RWPE2 (cell line): ENCODE measurements at regions not wholly inside any gene's neighbourhood (a gene's known extent, or its start where the extent isn't known, plus 50 kb on each side); places are given as distances from the start of the nearest gene placed in this dataset.

ENCODE experiments used
- ATAC-seq: fragments of 200-7000 bp; cut with Tn5 transposase; 3 replicates; pipeline ENCODE4 v1.9.1; 2021; ENCODE audit warnings: low read depth
- DNase-seq: peaks from one replicate; pipeline ENCODE4 v3.0.0-alpha.2; 2020; ENCODE audit warnings: low spot score
- H3K27ac ChIP-seq: fragments of 450-650 bp; 2 replicates; pipeline ENCODE4 v1.5.1; 2017; ENCODE audit warnings: mild to moderate bottlenecking; ENCODE audit not compliant: poor library complexity, severe bottlenecking
- H3K27me3 ChIP-seq: fragments of 250-450 bp; sonication (Bioruptor Pico); 2 replicates; pipeline ENCODE4 v1.5.1; 2021; ENCODE audit warnings: mild to moderate bottlenecking, moderate library complexity; ENCODE audit not compliant: insufficient read depth, poor library complexity, severe bottlenecking
- H3K36me3 ChIP-seq: fragments of 250-450 bp; sonication (Bioruptor Pico); 2 replicates; pipeline ENCODE4 v1.5.1; 2020; ENCODE audit warnings: low read depth, mild to moderate bottlenecking, moderate library complexity
- H3K4me1 ChIP-seq: fragments of 250-450 bp; sonication (Bioruptor Pico); 2 replicates; pipeline ENCODE4 v1.5.1; 2021; ENCODE audit warnings: mild to moderate bottlenecking, moderate library complexity; ENCODE audit not compliant: insufficient read depth, poor library complexity, severe bottlenecking
- H3K4me3 ChIP-seq: fragments of 250-450 bp; sonication (Bioruptor Pico); 2 replicates; pipeline ENCODE4 v1.5.1; 2021; ENCODE audit warnings: mild to moderate bottlenecking, moderate library complexity; ENCODE audit not compliant: severe bottlenecking
- H3K9me3 ChIP-seq: fragments of 250-450 bp; sonication (Bioruptor Pico); 2 replicates; pipeline ENCODE4 v1.5.1; 2021; ENCODE audit warnings: mild to moderate bottlenecking, moderate library complexity; ENCODE audit not compliant: severe bottlenecking
- TF ChIP-seq, protein P1 (sequence below): fragments of 450-650 bp; IDR thresholded peaks from one replicate; pipeline ENCODE4 v1.5.1; 2017; ENCODE audit warnings: mild to moderate bottlenecking, moderate library complexity; ENCODE audit not compliant: poor library complexity, severe bottlenecking

DNA sequence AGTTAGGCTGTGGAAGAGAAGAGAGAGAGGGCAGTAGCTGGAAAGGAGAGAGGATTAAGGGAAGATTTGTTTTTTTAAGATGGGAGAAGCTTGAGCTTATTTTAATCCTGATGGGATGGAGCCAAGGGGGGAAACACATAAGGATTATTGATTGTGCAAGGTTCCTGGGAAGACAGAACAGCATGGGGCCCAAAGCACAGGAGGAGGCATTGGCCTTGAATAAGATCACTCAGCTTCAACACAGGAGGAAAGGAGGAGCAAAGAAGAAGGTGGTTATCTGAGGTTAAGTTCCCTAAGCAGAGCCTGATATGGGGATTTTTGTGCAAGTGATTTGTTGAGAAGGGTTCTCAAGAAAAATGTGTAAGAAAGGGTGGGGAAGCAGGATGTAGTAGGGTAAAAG is 169.8 kb downstream of the ABCC12 start:
- DNase-seq (no peak), ATAC-seq (no peak)
- no peaks in the 10 kb centered on the region for H3K4me1 ChIP-seq
- no peak overlapping the region for H3K4me3 ChIP-seq
- no peaks in the 10 kb centered on the region for H3K27me3 ChIP-seq
- TF ChIP-seq, protein P1, sequence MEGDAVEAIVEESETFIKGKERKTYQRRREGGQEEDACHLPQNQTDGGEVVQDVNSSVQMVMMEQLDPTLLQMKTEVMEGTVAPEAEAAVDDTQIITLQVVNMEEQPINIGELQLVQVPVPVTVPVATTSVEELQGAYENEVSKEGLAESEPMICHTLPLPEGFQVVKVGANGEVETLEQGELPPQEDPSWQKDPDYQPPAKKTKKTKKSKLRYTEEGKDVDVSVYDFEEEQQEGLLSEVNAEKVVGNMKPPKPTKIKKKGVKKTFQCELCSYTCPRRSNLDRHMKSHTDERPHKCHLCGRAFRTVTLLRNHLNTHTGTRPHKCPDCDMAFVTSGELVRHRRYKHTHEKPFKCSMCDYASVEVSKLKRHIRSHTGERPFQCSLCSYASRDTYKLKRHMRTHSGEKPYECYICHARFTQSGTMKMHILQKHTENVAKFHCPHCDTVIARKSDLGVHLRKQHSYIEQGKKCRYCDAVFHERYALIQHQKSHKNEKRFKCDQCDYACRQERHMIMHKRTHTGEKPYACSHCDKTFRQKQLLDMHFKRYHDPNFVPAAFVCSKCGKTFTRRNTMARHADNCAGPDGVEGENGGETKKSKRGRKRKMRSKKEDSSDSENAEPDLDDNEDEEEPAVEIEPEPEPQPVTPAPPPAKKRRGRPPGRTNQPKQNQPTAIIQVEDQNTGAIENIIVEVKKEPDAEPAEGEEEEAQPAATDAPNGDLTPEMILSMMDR = no peak
- no peaks in the 10 kb centered on the region for H3K9me3 ChIP-seq
- no peak overlapping the region for H3K27ac ChIP-seq
- H3K36me3 ChIP-seq = no peaks in the 10 kb centered on the region

DNA sequence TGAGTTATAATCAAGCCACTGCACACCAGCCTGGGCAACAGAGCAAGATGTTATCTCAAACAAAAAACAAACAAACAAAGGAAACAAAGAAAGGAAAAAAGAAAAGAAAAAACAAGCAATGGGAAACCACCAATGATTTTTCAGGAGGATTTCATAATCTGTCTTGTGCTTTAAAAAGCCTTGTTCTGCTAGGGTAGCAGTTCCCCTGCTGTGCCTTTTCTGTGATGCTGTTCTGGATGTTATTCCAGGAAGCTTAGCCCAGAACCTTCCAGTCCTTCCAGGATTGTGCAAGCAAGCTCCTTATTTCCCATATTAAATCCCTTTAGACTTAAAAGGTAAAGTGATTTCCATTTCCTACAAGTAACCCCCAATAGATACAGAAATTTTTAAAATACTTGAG is 171.1 kb downstream of the ABCC12 start:
- Histone ChIP-seq H3K27ac (no peak overlapping the region), H3K36me3 (no peaks in the 10 kb centered on the region), H3K4me1 (no peaks in the 10 kb centered on the region), H3K27me3 (no peaks in the 10 kb centered on the region), H3K4me3 (no peak overlapping the region), H3K9me3 (no peaks in the 10 kb centered on the region)
- ATAC-seq (no peak), DNase-seq (no peak)
- TF ChIP-seq, protein P1 = no peak

DNA sequence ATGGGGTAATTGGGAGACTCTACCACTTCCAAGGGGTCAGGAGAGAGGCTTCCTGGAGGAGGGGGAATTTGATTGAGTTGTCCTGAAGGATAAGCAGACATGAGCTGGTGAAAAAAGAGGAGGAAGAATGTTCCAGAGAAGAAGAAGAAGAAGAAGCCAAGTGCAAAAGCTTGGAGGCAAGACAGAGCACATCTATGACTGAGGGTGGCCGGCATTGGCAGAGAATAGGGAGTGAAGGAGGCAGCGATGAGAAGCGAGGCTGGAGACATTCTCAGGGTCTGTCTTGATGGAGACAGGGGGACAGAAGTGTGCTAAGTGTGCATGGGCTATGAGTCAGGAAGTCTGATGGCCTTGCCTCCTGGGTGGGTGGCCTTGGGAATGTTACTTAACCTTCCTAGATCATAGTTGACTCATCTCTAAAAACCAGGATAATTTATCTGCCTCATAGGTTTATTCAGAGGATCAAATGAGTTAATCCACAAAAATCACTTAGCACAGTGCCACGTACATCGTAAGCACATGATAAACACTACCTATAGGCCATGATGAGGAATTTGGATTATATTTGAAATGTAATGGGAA is 171.7 kb downstream of the ABCC12 start:
- H3K4me1 ChIP-seq = no peaks in the 10 kb centered on the region
- ATAC-seq = no peak

DNA sequence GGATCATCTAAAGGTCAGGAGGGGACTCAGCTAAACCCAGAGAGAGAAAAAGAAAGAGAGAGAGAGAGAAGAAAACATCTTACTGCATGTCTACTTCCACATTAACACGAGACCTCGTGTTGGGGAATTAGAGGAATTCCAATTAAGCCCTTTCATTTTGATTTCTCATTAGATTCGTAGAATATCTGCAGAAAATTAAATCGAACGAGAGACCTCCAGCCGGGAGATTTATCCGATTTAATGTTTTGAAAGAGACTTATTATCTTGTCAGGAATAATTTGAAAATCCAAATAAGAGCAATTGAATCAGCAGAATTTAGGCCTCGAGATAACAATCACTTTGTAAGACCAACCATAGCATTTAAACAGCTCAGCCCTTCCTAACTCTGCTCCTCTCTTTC is 175.6 kb downstream of the ABCC12 start:
- ATAC-seq (no peak), DNase-seq (no peak)
- H3K27me3 ChIP-seq = no peaks in the 10 kb centered on the region
- TF ChIP-seq, protein P1 = no peak
- no peaks in the 10 kb centered on the region for H3K36me3 ChIP-seq
- H3K27ac ChIP-seq = no peak overlapping the region
- no peak overlapping the region for H3K4me3 ChIP-seq
- no peaks in the 10 kb centered on the region for H3K4me1 ChIP-seq
- H3K9me3 ChIP-seq = no peaks in the 10 kb centered on the region

More for the DNA sequence above, 171.7 kb downstream of the ABCC12 start:
- TF ChIP-seq, protein P1 = no peak
- no peak overlapping the region for H3K27ac ChIP-seq
- H3K27me3 ChIP-seq = no peaks in the 10 kb centered on the region
- no peak overlapping the region for H3K4me3 ChIP-seq
- DNase-seq = no peak
- no peaks in the 10 kb centered on the region for H3K9me3 ChIP-seq
- no peaks in the 10 kb centered on the region for H3K36me3 ChIP-seq

DNA sequence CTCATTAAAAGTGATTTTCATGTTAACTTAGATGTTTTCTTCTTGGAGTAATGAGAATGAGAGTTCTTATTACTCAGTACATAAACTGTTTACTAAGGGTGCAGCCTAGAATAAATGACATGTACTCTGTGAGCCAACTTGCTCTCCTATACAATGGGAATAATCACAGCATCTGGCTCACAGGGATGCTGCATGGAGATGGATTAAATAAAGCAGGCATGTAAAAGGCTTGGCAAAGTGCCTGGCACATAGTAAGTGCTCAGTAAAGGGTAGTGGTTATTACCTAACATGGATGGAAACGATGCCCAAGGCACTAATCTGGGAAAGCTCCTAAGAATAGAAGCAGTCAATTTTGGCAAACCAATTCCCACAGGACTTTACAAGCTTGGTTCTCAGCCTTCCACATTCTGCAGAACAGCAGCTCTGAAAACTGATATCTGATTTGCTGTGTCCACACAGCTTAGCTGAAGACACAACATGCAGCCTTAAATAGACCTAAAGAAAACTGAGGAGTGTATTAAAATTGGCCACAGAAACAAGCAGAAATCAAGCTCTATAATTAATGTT is 176.1 kb downstream of the ABCC12 start:
- no peaks in the 10 kb centered on the region for H3K27me3 ChIP-seq
- no peak overlapping the region for H3K4me3 ChIP-seq
- no peaks in the 10 kb centered on the region for H3K36me3 ChIP-seq
- no peaks in the 10 kb centered on the region for H3K9me3 ChIP-seq
- no peaks in the 10 kb centered on the region for H3K4me1 ChIP-seq
- DNase-seq (no peak), ATAC-seq (no peak)
- TF ChIP-seq, protein P1 = no peak
- no peak overlapping the region for H3K27ac ChIP-seq
